HEK293T (cell line): ENCODE measurements at regions not wholly inside any gene's neighbourhood (a gene's known extent, or its start where the extent isn't known, plus 50 kb on each side); places are given as distances from the start of the nearest gene placed in this dataset.

ENCODE experiments used
- CTCF ChIA-PET: fragments of 350-600 bp; formaldehyde crosslinking; extraction: SDS; loops from one replicate; lab custom pipeline; 2021; ENCODE audit warnings: antibody characterized with exemption, inconsistent platforms; lab: Yijun Ruan, JAX
- POLR2A ChIA-PET: fragments of 350-600 bp; formaldehyde crosslinking; extraction: SDS; loops from one replicate; lab custom pipeline; 2020; ENCODE audit warnings: antibody characterized with exemption, inconsistent platforms; lab: Yijun Ruan, JAX
- DNase-seq: peaks from one replicate; pipeline ENCODE4 v3.0.0; 2012; ENCODE audit warnings: mixed read lengths; ENCODE audit errors: extremely low spot score
- ARNT ChIP-seq: fragments of 450-650 bp; IDR thresholded peaks from 2 replicates; pipeline ENCODE4 v1.6.1; 2017; ENCODE audit warnings: mild to moderate bottlenecking
- BHLHE40 ChIP-seq: fragments of 450-650 bp; IDR thresholded peaks from 2 replicates; pipeline ENCODE4 v1.6.1; 2016; ENCODE audit warnings: mild to moderate bottlenecking, moderate library complexity, borderline replicate concordance
- CTBP1 ChIP-seq: fragments of 450-650 bp; IDR thresholded peaks from 2 replicates; pipeline ENCODE4 v1.6.1; 2016; ENCODE audit warnings: borderline replicate concordance
- ELF4 ChIP-seq: fragments of 450-650 bp; IDR thresholded peaks from 2 replicates; pipeline ENCODE4 v1.6.1; 2017; ENCODE audit warnings: antibody characterized with exemption
- FOXA1 ChIP-seq: fragments of 450-650 bp; IDR thresholded peaks from 2 replicates; pipeline ENCODE4 v1.6.1; 2016; ENCODE audit warnings: mild to moderate bottlenecking
- FOXK2 ChIP-seq: fragments of 450-650 bp; IDR thresholded peaks from 2 replicates; pipeline ENCODE4 v1.6.1; 2016; ENCODE audit warnings: mild to moderate bottlenecking
- FOXM1 ChIP-seq: fragments of 450-650 bp; IDR thresholded peaks from 2 replicates; pipeline ENCODE4 v1.6.1; 2017; ENCODE audit warnings: mild to moderate bottlenecking, borderline replicate concordance
- HDGF ChIP-seq: fragments of 450-650 bp; IDR thresholded peaks from 2 replicates; pipeline ENCODE4 v1.6.1; 2017; ENCODE audit warnings: antibody characterized with exemption, borderline replicate concordance
- L3MBTL2 ChIP-seq: fragments of 450-650 bp; conservative IDR thresholded peaks from 2 replicates; pipeline ENCODE4 v1.6.1; 2016; ENCODE audit warnings: mild to moderate bottlenecking
- LEF1 ChIP-seq: fragments of 450-650 bp; IDR thresholded peaks from 2 replicates; pipeline ENCODE4 v1.6.1; 2017; ENCODE audit warnings: mild to moderate bottlenecking, borderline replicate concordance
- NFRKB ChIP-seq: fragments of 450-650 bp; IDR thresholded peaks from 2 replicates; pipeline ENCODE4 v1.6.1; 2016; ENCODE audit warnings: mild to moderate bottlenecking, moderate library complexity
- SP1 ChIP-seq: fragments of 450-650 bp; IDR thresholded peaks from 2 replicates; pipeline ENCODE4 v1.6.1; 2017
- SUZ12 ChIP-seq: fragments of 450-650 bp; IDR thresholded peaks from 2 replicates; pipeline ENCODE4 v1.6.1; 2016; ENCODE audit warnings: mild to moderate bottlenecking
- TARDBP ChIP-seq: fragments of 450-650 bp; IDR thresholded peaks from 2 replicates; pipeline ENCODE4 v1.6.1; 2016
- ZNF384 ChIP-seq: fragments of 450-650 bp; IDR thresholded peaks from 2 replicates; pipeline ENCODE4 v1.6.1; 2016
- TF ChIP-seq, protein P1 (sequence below): fragments of 450-650 bp; IDR thresholded peaks from 2 replicates; pipeline ENCODE4 v1.6.1; 2016

DNA sequence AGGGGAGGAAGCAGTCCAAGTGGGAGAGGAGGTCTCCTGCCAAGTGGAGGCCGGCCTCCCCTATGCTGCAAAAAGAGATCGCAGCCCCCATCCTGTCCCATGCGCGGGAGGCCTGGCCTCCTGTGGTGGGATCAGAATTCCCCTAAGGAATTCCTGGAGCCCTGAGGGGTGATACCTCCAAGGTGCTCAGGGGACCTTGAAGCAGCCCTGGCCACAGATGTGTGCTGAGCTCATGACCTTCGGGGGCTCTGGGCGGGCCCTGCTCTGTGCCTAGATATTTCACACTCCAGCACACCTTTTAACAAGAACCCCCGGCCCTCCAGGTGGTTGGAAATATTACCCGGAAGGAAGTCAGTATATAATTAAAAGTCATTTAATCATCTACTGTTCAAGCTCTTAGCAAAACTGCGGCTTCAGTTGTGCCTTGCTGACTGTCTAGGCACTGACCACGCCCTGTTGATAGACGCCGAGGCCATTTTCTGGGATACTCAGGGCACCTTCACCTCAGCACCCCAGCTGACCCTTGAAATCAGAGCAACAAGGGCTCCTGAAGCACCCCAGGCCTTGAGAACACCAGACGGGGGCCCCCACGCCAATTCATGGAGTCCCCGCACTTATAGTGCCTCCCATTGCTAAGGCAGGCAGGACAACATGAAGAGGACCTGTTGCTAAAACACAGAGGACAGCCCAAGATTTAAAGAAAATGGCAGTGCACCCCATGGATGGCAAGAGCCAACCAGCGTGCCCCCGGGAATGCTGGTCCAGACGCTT, 119.1 kb downstream of the NDUFA10 start:
- no peak for DNase-seq
- TF ChIP-seq L3MBTL2, result no peak
- no peak for TF ChIP-seq ARNT
- no peak for TF ChIP-seq FOXA1
- TF ChIP-seq ELF4, result no peak
- no peak for TF ChIP-seq BHLHE40
- TF ChIP-seq SUZ12, result no peak
- TF ChIP-seq TARDBP, result no peak
- TF ChIP-seq SP1, result no peak
- POLR2A ChIA-PET, result no interaction called here
- CTCF ChIA-PET, result no interaction called here

DNA sequence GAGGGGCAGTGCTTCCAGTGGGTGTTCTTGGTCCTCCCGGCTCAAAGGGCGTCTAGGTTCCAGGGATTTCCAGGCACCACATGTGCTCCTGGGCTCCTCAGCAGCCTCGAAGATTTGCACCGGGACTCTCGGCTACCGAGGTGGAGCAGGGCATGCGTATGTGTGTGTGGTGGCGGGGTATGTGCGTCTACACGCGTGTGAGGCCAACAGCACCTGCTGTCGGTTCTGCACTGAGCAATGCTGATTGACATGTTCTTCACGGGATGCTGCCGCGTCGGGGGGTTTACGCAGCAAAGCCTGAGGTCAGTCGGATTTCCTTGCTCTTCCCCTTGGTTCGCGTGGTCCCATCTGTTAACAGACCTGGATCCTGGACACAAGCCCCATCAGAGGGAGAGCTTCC, 119.8 kb downstream of the NDUFA10 start:
- DNase-seq, result no peak
- ChIA-PET CTCF (no interaction called here), POLR2A (no interaction called here)
- TF ChIP-seq NFRKB, result no peak
- no peak for TF ChIP-seq ARNT
- no peak for TF ChIP-seq SUZ12
- no peak for TF ChIP-seq FOXA1
- no peak for TF ChIP-seq ELF4
- no peak for TF ChIP-seq LEF1
- TF ChIP-seq SP1, result no peak
- TF ChIP-seq FOXK2, result no peak
- TF ChIP-seq ZNF384, result no peak

DNA sequence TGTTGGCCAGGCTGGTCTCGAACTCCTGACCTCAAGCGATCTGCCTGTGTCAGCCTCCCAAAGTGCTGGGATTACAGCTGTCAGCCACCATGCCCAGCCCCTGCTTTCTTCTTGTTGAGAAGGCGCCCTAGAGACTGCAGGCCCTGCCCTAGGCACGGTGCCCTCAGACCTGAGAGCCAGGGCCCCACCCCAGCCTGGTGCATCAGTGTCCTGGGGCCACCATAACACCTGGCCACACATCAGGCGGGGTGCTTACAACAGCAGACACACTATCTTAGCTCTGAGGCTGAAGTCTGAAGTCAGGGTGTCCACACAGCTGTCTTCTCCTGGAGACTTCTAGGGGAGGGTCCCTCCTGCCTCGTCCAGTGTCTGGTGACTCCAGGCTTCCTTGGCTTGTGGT, 120.6 kb downstream of the NDUFA10 start:
- ChIA-PET CTCF (no interaction called here), POLR2A (no interaction called here)
- no peak for DNase-seq
- TF ChIP-seq FOXM1, result no peak
- TF ChIP-seq, protein P1, sequence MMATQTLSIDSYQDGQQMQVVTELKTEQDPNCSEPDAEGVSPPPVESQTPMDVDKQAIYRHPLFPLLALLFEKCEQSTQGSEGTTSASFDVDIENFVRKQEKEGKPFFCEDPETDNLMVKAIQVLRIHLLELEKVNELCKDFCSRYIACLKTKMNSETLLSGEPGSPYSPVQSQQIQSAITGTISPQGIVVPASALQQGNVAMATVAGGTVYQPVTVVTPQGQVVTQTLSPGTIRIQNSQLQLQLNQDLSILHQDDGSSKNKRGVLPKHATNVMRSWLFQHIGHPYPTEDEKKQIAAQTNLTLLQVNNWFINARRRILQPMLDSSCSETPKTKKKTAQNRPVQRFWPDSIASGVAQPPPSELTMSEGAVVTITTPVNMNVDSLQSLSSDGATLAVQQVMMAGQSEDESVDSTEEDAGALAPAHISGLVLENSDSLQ, result no peak
- no peak for TF ChIP-seq NFRKB
- TF ChIP-seq HDGF, result no peak
- TF ChIP-seq ELF4, result no peak
- TF ChIP-seq ZNF384, result no peak
- no peak for TF ChIP-seq L3MBTL2
- TF ChIP-seq CTBP1, result no peak
- no peak for TF ChIP-seq FOXA1
- TF ChIP-seq SP1, result no peak
- no peak for TF ChIP-seq BHLHE40
- TF ChIP-seq ARNT, result no peak
- no peak for TF ChIP-seq LEF1
- no peak for TF ChIP-seq TARDBP
- TF ChIP-seq SUZ12, result no peak
- no peak for TF ChIP-seq FOXK2

DNA sequence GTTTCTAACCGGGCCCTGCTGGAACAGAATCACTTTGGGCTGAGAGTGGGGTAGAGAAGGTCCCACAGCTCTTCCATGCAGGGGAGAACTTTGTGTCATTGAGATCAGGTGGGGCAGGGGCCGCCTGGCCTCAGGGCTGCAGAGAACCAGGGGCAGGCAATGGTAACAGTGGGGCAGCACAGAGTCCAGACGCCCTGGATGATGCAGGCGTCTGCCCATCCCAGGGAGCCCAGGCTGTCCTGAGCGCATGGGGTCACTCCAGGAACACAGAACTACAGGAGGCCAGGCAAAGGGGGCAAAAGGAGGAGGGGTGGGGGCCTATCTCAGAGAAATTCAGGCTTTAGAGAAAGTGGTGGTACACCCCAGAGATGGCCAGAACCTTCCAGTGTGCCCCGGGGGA, 121.3 kb downstream of the NDUFA10 start:
- TF ChIP-seq, protein P1, result no peak
- TF ChIP-seq NFRKB, result no peak
- TF ChIP-seq FOXK2, result no peak
- no peak for TF ChIP-seq ZNF384
- no peak for TF ChIP-seq FOXM1
- no peak for TF ChIP-seq FOXA1
- no peak for TF ChIP-seq LEF1
- TF ChIP-seq BHLHE40, result no peak
- no peak for TF ChIP-seq TARDBP
- no peak for DNase-seq
- POLR2A ChIA-PET, result no interaction called here
- CTCF ChIA-PET, result no interaction called here

DNA sequence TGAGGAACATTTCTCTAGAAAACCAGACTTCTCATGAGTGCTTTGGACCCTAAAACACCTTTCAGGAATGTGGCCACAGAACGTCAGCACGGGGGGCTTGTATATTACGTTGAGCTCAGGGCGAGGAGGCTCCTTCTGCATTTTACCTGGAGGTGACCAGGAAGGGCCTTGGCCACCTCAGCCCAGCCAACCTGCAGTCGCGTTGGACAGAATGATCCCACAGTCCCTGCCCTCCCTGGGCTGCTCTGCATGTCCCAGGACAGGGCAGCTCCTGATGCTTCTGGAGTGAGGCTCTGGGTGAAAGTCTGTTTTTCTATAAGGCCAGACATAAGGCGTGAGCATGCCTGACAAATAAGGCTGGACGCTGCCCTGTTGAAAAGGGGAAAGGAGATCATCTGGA, 121.9 kb downstream of the NDUFA10 start:
- CTCF ChIA-PET, result no interaction called here
- no peak for DNase-seq
- POLR2A ChIA-PET, result no interaction called here
- TF ChIP-seq TARDBP (no peak), SP1 (no peak), ARNT (no peak), NFRKB (no peak), LEF1 (no peak), HDGF (no peak), L3MBTL2 (no peak), ZNF384 (no peak), SUZ12 (no peak), FOXM1 (no peak), BHLHE40 (no peak), FOXA1 (no peak), FOXK2 (no peak), ELF4 (no peak), CTBP1 (no peak)
- TF ChIP-seq, protein P1, result no peak

DNA sequence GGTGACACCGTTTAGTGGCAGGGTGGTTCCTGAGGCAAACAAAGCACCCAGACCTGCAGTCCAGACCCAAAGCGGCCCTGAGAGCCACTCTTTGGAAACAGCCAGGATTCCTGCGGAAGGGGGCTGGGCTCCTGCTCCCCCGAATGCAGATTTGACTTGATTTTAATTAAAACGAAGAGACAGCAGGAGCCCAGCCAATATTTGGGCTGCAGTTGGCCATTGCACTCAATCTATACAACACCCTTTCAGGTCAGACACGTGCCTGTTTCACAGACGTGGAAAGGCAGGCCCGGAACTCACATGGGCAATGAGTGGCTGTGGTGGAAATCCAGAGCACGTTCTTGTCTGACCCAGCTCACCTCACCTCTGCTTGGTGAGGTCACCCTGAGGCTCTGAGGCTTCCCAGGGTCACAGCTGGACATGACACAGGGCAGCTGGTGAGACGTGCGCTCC, 122.4 kb downstream of the NDUFA10 start:
- DNase-seq, result no peak
- no peak for TF ChIP-seq NFRKB
- TF ChIP-seq ZNF384, result no peak
- no peak for TF ChIP-seq HDGF
- TF ChIP-seq LEF1, result no peak
- TF ChIP-seq CTBP1, result no peak
- TF ChIP-seq ARNT, result no peak
- TF ChIP-seq, protein P1, result no peak
- TF ChIP-seq BHLHE40, result no peak
- TF ChIP-seq FOXK2, result no peak
- no peak for TF ChIP-seq SUZ12
- no peak for TF ChIP-seq FOXA1
- no peak for TF ChIP-seq FOXM1
- POLR2A ChIA-PET, result no interaction called here
- CTCF ChIA-PET, result no interaction called here
